ENCODE measurements at regions not wholly inside any gene's neighbourhood (a gene's known extent, or its start where the extent isn't known, plus 50 kb on each side); places are given as distances from the start of the nearest gene placed in this dataset.
A peak's percentile ranks its signal among the peaks of the same experiment; 100 is the strongest.

GRCh38 chr16:5704271-5704670 is 606.7 kb upstream of the EEF2KMT start:
- no peak for DNase-seq

GRCh38 chr16:5693426-5693825 is 595.8 kb upstream of the EEF2KMT start:
- DNase-seq, result no peak

- DNase-seq, result no peak
These were observed 584.4 kb upstream of the EEF2KMT start for GRCh38 chr16:5681966-5682365.

- no peak for DNase-seq
These were observed 580.8 kb upstream of the EEF2KMT start for GRCh38 chr16:5678371-5678770.

GRCh38 chr16:5671421-5671820 is 573.8 kb upstream of the EEF2KMT start:
- DNase-seq, result no peak

- no peak for DNase-seq
These were observed 572.6 kb upstream of the EEF2KMT start for GRCh38 chr16:5670198-5670597.

GRCh38 chr16:5668553-5668952 is 571.0 kb upstream of the EEF2KMT start:
- DNase-seq, result no peak

GRCh38 chr16:5665834-5666233 is 568.2 kb upstream of the EEF2KMT start:
- DNase-seq, result no peak

GRCh38 chr16:5653789-5654188 is 556.2 kb upstream of the EEF2KMT start:
- DNase-seq, result no peak

GRCh38 chr16:5653041-5653440 is 555.4 kb upstream of the EEF2KMT start:
- no peak for DNase-seq

GRCh38 chr16:5649762-5650743 is 552.5 kb upstream of the EEF2KMT start:
- DNase-seq, result no peak

- DNase-seq, result no peak
These were observed 549.5 kb upstream of the EEF2KMT start for GRCh38 chr16:5647051-5647450.

GRCh38 chr16:5643855-5644531 is 546.4 kb upstream of the EEF2KMT start:
- DNase-seq, result no peak

- no peak for DNase-seq
These were observed 544.8 kb upstream of the EEF2KMT start for GRCh38 chr16:5642436-5642835.

GRCh38 chr16:5642011-5642410 is 544.4 kb upstream of the EEF2KMT start:
- DNase-seq, result no peak

- no peak for DNase-seq
These were observed 543.3 kb upstream of the EEF2KMT start for GRCh38 chr16:5640883-5641282.

- no peak for DNase-seq
These were observed 541.9 kb upstream of the EEF2KMT start for GRCh38 chr16:5639531-5639930.

GRCh38 chr16:5635331-5635730 is 537.7 kb upstream of the EEF2KMT start:
- DNase-seq, result no peak

GRCh38 chr16:5634666-5635180 is 537.1 kb upstream of the EEF2KMT start:
- DNase-seq, result no peak

- DNase-seq, result peak; percentile 17
These were observed 536.3 kb upstream of the EEF2KMT start for GRCh38 chr16:5633845-5634440.

GRCh38 chr16:5622234-5622884 is 524.8 kb upstream of the EEF2KMT start:
- DNase-seq, result no peak

GRCh38 chr16:5621826-5622225 is 524.2 kb upstream of the EEF2KMT start:
- no peak for DNase-seq

GRCh38 chr16:5619304-5619703 is 521.7 kb upstream of the EEF2KMT start:
- DNase-seq, result no peak

Measured in midbrain (tissue), 1 donor.